Neural cell (in vitro differentiated cells): ENCODE measurements at regions not wholly inside any gene's neighbourhood (a gene's known extent, or its start where the extent isn't known, plus 50 kb on each side); places are given as distances from the start of the nearest gene placed in this dataset.
"Not testable (repeated sequence)": the region's sequence is repeated elsewhere in the genome, so short reads cannot be mapped to it uniquely, and the experiment has no call there.

ENCODE experiments used
- H2AFZ ChIP-seq: fragments of 200-600, 300-800 bp; sonication (generic), shearing (Covaris generic); 2 replicates; pipeline ENCODE4 v1.6.0; 2014; ENCODE audit warnings: low read depth, mild to moderate bottlenecking, antibody characterized with exemption, low read length, moderate library complexity
- H3F3A ChIP-seq: fragments of 200-600 bp; shearing (Covaris generic); 2 replicates; pipeline ENCODE4 v1.6.1; 2016; ENCODE audit warnings: mild to moderate bottlenecking, moderate library complexity, mixed read lengths, antibody characterized with exemption, low read length; ENCODE audit not compliant: insufficient read depth, poor library complexity, severe bottlenecking
- H3K27ac ChIP-seq: fragments of 200-600, 300-800 bp; sonication (generic), shearing (Covaris generic); 2 replicates; pipeline ENCODE4 v1.5.1; 2014; ENCODE audit warnings: mild to moderate bottlenecking, low read length, moderate library complexity
- H3K27me3 ChIP-seq: fragments of 300-800, 200-600 bp; sonication (generic), shearing (Covaris generic); 2 replicates; pipeline ENCODE4 v1.6.0; 2014; ENCODE audit warnings: mild to moderate bottlenecking, low read depth, low read length, moderate library complexity; ENCODE audit not compliant: insufficient read depth
- H3K36me3 ChIP-seq: fragments of 300-800, 200-600 bp; sonication (generic), shearing (Covaris generic); 2 replicates; pipeline ENCODE4 v1.5.1; 2014; ENCODE audit warnings: mild to moderate bottlenecking, antibody characterized with exemption, low read length, moderate library complexity; ENCODE audit not compliant: insufficient read depth
- H3K4me2 ChIP-seq: fragments of 300-800, 200-600 bp; sonication (generic), shearing (Covaris generic); 2 replicates; pipeline ENCODE4 v1.6.0; 2014; ENCODE audit warnings: mild to moderate bottlenecking, low read length
- H3K4me3 ChIP-seq: fragments of 300-800, 200-600 bp; sonication (generic), shearing (Covaris generic); 2 replicates; pipeline ENCODE4 v1.5.1; 2014; ENCODE audit warnings: mild to moderate bottlenecking, low read length, moderate library complexity
- H3K79me2 ChIP-seq: fragments of 200-600 bp; shearing (Covaris generic); replicated peaks from 2 replicates; pipeline ENCODE4 v1.6.0; 2014; ENCODE audit warnings: mild to moderate bottlenecking, low read length, moderate library complexity; ENCODE audit not compliant: insufficient read depth
- H3K9ac ChIP-seq: fragments of 300-800, 200-600 bp; sonication (generic), shearing (Covaris generic); 2 replicates; pipeline ENCODE4 v1.6.1; 2016; ENCODE audit warnings: mild to moderate bottlenecking, low read length, mixed read lengths
- H3K9me2 ChIP-seq: fragments of 200-600 bp; shearing (Covaris generic); 2 replicates; pipeline ENCODE4 v1.6.1; 2016; ENCODE audit warnings: mild to moderate bottlenecking, low read length, mixed read lengths; ENCODE audit not compliant: insufficient read depth
- H3K9me3 ChIP-seq: fragments of 200-600, 300-800 bp; sonication (generic), shearing (Covaris generic); 2 replicates; pipeline ENCODE4 v1.6.1; 2016; ENCODE audit warnings: mild to moderate bottlenecking, mixed run types, low read length, moderate library complexity, mixed read lengths
- H4K20me1 ChIP-seq: fragments of 200-600 bp; shearing (Covaris generic); 2 replicates; pipeline ENCODE4 v1.6.1; 2016; ENCODE audit warnings: mild to moderate bottlenecking, mixed run types; ENCODE audit not compliant: insufficient read depth
- CTCF ChIP-seq: fragments of 450-650 bp; IDR thresholded peaks from 2 replicates; pipeline ENCODE4 v1.5.1; 2014; ENCODE audit warnings: antibody characterized with exemption, mild to moderate bottlenecking, moderate library complexity; ENCODE audit not compliant: poor library complexity, severe bottlenecking
- EP300 ChIP-seq: fragments of 450-650 bp; conservative IDR thresholded peaks from 2 replicates; pipeline ENCODE4 v1.6.1; 2014; ENCODE audit warnings: antibody characterized with exemption, mild to moderate bottlenecking, moderate library complexity; ENCODE audit not compliant: poor library complexity, severe bottlenecking
- EZH2 ChIP-seq: fragments of 200-600, 300-800 bp; shearing (Covaris generic), sonication (generic); IDR thresholded peaks from 2 replicates; pipeline ENCODE4 v1.6.1; 2014; ENCODE audit warnings: antibody characterized with exemption, low read length, borderline replicate concordance, mild to moderate bottlenecking; ENCODE audit not compliant: insufficient read depth, poor library complexity, severe bottlenecking
- MXI1 ChIP-seq: fragments of 450-650 bp; conservative IDR thresholded peaks from 2 replicates; pipeline ENCODE4 v1.6.1; 2014; ENCODE audit warnings: antibody characterized with exemption, mild to moderate bottlenecking; ENCODE audit not compliant: poor library complexity, severe bottlenecking
- POLR2AphosphoS5 ChIP-seq: IDR thresholded peaks from 2 replicates; pipeline ENCODE4 v1.6.1; 2012
- RAD21 ChIP-seq: fragments of 450-650 bp; conservative IDR thresholded peaks from 2 replicates; pipeline ENCODE4 v1.6.1; 2014; ENCODE audit warnings: antibody characterized with exemption, mild to moderate bottlenecking, moderate library complexity
- REST ChIP-seq: IDR thresholded peaks from 2 replicates; pipeline ENCODE4 v1.6.1; 2012; ENCODE audit warnings: borderline replicate concordance
- SMC3 ChIP-seq: fragments of 450-650 bp; conservative IDR thresholded peaks from 2 replicates; pipeline ENCODE4 v1.6.1; 2014; ENCODE audit warnings: antibody characterized with exemption, mild to moderate bottlenecking, moderate library complexity; ENCODE audit not compliant: poor library complexity
- TAF1 ChIP-seq: IDR thresholded peaks from 2 replicates; pipeline ENCODE4 v1.6.1; 2012; ENCODE audit warnings: low read depth

GRCh38 chr10:81248886-81249285 is 626.1 kb upstream of the NRG3 start:
- H4K20me1 ChIP-seq: no peaks in the 10 kb centered on the region
- no peaks in the 10 kb centered on the region for H3K9me3 ChIP-seq
- no peaks in the 10 kb centered on the region for H3K36me3 ChIP-seq
- H3K4me3 ChIP-seq: no peak overlapping the region
- H3K27ac ChIP-seq: no peak overlapping the region
- H3K79me2 ChIP-seq: no peaks in the 10 kb centered on the region
- no peak overlapping the region for H3K9ac ChIP-seq
- H3K27me3 ChIP-seq: no peaks in the 10 kb centered on the region
- TF ChIP-seq EP300 (no peak), TAF1 (no peak), REST (no peak), EZH2 (no peak), RAD21 (no peak), SMC3 (no peak), POLR2AphosphoS5 (no peak), MXI1 (no peak), CTCF (no peak)
- no peak overlapping the region for H3K4me2 ChIP-seq
- H3F3A ChIP-seq: no peaks in the 10 kb centered on the region
- H3K9me2 ChIP-seq: no peaks in the 10 kb centered on the region
- H2AFZ ChIP-seq: no peak overlapping the region

GRCh38 chr10:81251457-81252115 is 623.4 kb upstream of the NRG3 start:
- TF ChIP-seq CTCF (no peak), REST (no peak), TAF1 (no peak), MXI1 (no peak), SMC3 (no peak), EZH2 (no peak), RAD21 (no peak), POLR2AphosphoS5 (no peak), EP300 (no peak)
- Histone ChIP-seq H3K79me2 (no peaks in the 10 kb centered on the region), H3K27ac (no peak overlapping the region), H3K27me3 (no peaks in the 10 kb centered on the region), H3K36me3 (no peaks in the 10 kb centered on the region), H3K4me2 (no peak overlapping the region), H3K4me3 (no peak overlapping the region), H3K9ac (no peak overlapping the region), H3F3A (no peaks in the 10 kb centered on the region), H3K9me3 (no peaks in the 10 kb centered on the region), H3K9me2 (no peaks in the 10 kb centered on the region), H4K20me1 (no peaks in the 10 kb centered on the region), H2AFZ (no peak overlapping the region)

GRCh38 chr10:81264991-81265390 is 610.0 kb upstream of the NRG3 start:
- H3K79me2 ChIP-seq, H3K4me3 ChIP-seq, H4K20me1 ChIP-seq, H3K36me3 ChIP-seq, H3K27me3 ChIP-seq, H3F3A ChIP-seq, H3K9me3 ChIP-seq, H2AFZ ChIP-seq, H3K27ac ChIP-seq, H3K9me2 ChIP-seq, H3K9ac ChIP-seq, H3K4me2 ChIP-seq: not testable (repeated sequence)
